Stimulated activated CD8-positive, alpha-beta memory T cell treated with anti-CD3 and anti-CD28 coated beads, Interleukin-2, amount 100 ng/mL, for 1 hour (primary cell): ENCODE measurements at regions not wholly inside any gene's neighbourhood (a gene's known extent, or its start where the extent isn't known, plus 50 kb on each side); places are given as distances from the start of the nearest gene placed in this dataset.

Source experiments
- DNase-seq, 2 donors: peaks; one replicate each; pipeline ENCODE4 v3.0.0-alpha.2; 2020; ENCODE audit warnings: low read depth in 2 of 2

DNA sequence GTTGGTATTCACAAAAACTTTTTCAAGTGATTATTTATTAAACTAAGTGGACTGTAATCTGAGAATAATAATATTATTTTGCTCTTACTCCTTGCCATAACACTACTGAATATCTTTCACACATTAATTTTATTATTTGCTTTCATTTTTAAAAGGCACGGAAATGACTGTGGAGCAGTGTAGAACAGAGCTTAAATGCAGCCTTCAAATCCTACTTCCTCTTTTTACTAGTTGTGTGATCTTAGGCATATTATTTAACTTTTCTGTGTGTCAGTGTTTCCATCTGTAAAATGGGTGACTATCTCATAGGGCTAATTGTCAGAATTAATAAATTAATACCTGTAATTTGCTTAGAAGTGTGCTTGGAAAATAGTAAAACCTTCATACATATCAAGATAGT lies 55.5 kb upstream of the SLC8A1 start:
- no peak for DNase-seq

- no peak for DNase-seq
Measured at GRCh38 chr2:40510304-40510703, 58.4 kb upstream of the SLC8A1 start.

DNA sequence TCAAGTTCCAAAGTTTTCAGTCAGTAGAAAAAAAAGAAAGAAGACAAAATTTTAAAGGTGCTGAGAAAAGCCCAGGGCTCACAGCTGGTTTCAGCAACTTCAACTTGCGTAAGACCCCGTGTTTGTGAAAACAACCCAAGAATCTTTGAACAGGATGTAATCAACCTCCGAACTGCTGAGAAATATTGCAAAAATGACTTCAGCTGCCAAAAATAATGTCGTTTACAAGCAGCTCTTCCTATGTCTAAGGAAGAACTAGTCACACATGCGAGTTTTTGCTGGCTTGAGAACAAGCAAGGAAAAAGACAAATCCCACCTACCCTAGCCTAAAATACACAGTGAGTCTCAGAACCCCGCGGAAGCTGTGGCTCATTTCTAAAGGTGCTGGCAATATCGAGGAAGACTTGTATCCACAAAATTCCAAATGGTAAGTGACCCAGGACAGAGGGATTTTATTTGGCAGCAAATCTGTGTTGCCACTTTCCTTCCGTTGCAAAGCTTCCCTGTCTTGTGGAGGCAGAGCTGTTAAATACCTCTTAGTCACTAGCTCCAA lies 59.8 kb upstream of the SLC8A1 start:
- no peak for DNase-seq

- no peak for DNase-seq
Measured at GRCh38 chr2:40512256-40512655, 60.4 kb upstream of the SLC8A1 start.

DNA sequence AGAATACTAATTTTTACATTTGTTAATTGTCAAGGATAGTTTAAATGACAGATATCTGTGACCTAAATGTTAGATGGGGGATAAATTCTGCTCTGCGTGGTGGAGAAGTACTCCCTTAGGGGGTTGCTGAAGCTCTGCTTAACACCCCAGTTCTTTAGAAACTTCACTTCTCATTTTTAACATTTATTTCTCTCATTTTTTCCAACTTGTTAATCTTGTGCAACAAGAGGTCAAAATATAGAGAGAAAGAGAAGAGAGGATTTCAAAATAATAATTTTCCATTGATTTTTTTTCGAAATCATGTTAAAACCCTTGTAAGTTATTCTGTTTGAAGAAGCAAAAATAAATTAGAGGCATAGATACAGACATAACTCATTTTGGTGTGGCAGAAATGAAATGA lies 61.3 kb upstream of the SLC8A1 start:
- no peak for DNase-seq

GRCh38 chr2:40516604-40517003 lies 64.7 kb upstream of the SLC8A1 start:
- DNase-seq, result no peak

DNA sequence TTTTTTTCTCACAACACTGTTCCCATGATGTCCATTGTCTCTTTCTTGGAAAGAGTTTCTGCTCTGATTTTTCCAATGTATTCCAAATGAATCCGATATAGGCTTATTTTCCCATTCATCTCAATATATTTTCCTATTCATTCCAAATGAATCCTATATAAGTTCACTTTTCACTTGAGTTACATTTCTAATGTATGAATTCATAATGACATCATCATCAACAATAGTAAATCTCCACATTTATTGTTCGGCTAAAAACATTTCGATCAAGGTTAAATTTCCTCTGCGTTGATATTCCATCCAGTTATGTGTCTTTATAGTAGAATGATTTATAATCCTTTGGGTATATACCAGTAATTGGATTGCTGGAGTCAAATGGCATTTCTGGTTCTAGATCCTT lies 76.7 kb upstream of the SLC8A1 start:
- no peak for DNase-seq

DNA sequence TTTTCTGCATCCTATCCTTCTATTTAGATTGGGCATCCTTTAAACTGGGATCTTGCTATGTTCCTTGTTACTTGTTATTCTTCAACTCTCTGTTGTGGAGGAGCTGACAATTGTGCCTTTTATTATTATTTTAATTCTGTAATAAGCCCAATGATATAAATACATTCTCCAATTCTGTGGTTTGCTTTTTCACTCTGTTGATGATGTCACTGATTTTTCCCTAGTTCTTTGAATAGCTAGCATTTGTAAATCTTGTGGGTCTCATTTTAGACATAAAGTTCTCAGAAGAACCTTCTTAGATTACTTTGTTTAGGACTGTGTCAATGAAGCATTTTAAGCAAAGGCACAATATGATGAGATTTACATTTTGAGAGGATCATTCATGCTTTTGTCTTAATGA lies 79.5 kb upstream of the SLC8A1 start:
- DNase-seq, result no peak

DNA sequence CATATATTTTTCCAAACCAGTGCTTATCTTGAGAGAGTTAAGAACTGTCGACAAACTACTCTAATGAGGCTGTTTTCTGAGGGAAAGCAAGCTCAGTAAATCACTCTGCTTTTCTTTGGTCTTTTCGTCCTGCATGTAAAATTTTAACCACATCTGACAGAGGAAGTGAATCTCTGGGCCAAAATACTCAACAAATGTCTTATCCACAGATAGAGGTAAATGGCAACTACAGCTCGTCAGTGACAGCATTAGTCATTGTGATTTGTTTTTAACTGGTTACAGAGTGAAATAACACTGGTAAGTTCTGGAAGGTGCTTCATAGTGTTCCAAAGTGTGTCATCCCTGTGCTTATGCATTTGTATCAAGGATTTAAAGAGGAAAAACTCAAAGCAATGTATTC lies 82.6 kb upstream of the SLC8A1 start:
- no peak for DNase-seq

GRCh38 chr2:40535972-40536371 lies 84.1 kb upstream of the SLC8A1 start:
- no peak for DNase-seq

GRCh38 chr2:40540026-40540425 lies 88.1 kb upstream of the SLC8A1 start:
- DNase-seq, result no peak

- no peak for DNase-seq
Measured at GRCh38 chr2:40543381-40543780, 91.5 kb upstream of the SLC8A1 start.

GRCh38 chr2:40544072-40544471 lies 92.2 kb upstream of the SLC8A1 start:
- DNase-seq, result no peak

DNA sequence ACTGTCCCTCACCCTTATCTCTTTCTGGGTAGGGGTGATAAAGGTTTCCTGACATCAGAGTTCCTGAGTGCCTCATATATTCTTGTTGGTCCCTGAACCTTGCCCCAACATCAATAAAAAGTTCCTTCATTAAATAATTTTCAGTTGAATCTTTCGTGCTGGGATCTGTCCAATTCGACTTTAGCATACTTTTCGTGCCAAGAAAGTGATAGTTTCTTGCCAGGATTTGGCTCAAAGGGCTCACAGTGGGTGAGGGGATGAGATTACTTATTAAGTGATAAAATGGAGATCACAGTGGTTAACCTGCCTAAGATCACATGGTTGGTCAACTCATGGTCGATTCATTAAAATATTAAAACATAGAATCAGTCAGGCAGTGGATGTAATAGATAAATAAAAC lies 93.8 kb upstream of the SLC8A1 start:
- DNase-seq, result no peak

- no peak for DNase-seq
Measured at GRCh38 chr2:40546439-40547191, 94.7 kb upstream of the SLC8A1 start.

GRCh38 chr2:40548521-40548920 lies 96.6 kb upstream of the SLC8A1 start:
- no peak for DNase-seq

DNA sequence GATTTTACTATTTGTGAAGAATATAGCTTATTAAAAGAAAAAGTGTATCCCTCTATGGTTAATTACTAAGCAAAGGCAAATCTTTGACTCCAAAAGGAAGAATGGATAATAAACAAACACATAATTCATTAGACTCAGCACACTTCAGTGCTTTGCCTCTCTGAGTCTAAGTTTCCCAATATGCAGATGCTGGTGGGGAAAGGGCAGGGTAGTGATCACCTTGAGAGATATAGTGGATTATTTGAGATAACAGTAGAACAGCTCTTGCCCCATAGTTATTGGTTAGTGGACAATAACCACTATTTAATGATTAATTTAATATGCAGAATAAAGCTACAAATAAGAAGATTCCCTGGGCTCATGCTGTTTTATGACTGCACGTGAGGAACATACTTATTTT lies 98.2 kb upstream of the SLC8A1 start:
- DNase-seq, result no peak

- no peak for DNase-seq
Measured at GRCh38 chr2:40551081-40551480, 99.2 kb upstream of the SLC8A1 start.

DNA sequence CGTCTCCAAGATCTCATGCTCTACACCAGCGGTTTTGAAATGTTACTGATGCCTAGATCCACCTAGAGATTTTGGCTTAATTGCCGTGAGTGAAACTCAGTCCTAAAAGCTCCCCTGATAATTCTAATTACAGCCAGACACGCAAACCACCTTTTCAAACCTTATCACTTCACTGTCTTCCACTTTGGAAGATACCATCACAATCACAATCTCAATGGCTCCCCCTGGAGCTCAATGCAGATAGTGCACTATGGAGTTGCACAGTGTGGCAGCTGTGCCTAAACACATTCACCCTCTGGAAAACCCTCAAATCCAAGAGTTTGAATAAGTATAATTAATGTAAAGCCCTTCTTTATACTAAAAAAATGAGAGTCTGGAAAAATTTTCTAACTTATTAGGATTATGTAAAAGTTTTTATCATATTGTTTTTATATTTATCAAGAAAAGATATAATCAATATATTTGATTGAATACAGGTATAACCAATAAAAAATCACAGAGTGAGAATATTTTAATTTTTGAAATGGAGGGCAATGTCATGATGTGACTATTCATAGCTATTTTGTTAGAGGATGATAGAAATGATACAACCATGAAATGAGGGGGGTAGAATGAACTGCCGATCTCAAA lies 102.9 kb upstream of the SLC8A1 start:
- no peak for DNase-seq

- no peak for DNase-seq
Measured at GRCh38 chr2:40556293-40556692, 104.4 kb upstream of the SLC8A1 start.

DNA sequence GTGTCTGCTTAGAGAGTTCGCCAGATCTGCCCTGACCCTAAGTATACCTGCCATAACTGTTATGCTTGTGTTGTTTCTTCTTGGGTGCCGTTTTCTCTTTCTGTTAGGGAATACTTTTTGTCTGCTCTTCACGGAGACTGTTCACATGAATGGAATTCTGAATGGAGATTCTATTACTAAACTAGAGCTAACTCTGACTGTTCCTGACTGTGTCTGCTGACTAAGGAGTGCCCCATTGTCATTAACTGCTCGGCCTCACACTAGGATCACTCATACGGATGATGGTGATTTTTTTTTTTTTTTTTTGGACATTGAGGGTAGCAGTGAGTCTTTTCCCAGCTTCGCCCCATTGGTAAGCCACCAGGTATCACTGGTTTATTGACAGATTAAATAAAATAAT lies 104.8 kb upstream of the SLC8A1 start:
- no peak for DNase-seq

GRCh38 chr2:40558761-40559160 lies 106.9 kb upstream of the SLC8A1 start:
- DNase-seq, result no peak

- DNase-seq, result no peak
Measured at GRCh38 chr2:40559175-40559574, 107.3 kb upstream of the SLC8A1 start.
